Common myeloid progenitor, CD34-positive (primary cell): ENCODE measurements at regions not wholly inside any gene's neighbourhood (a gene's known extent, or its start where the extent isn't known, plus 50 kb on each side); places are given as distances from the start of the nearest gene placed in this dataset.
A peak's percentile ranks its signal among the peaks of the same experiment; 100 is the strongest.

ENCODE experiments used
- CTCF ChIA-PET: fragments of 350-600 bp; sonication (Branson Sonifier 250); formaldehyde crosslinking; loops from one replicate; lab custom pipeline; 2021; ENCODE audit warnings: antibody characterized with exemption; lab: Charles Lee
- POLR2A ChIA-PET: fragments of 350-600 bp; sonication (Branson Sonifier 250); formaldehyde crosslinking; loops from one replicate; lab custom pipeline; 2021; ENCODE audit warnings: antibody characterized with exemption; lab: Charles Lee
- DNase-seq, 3 donors: peaks; one replicate each; pipeline versions ENCODE4 v3.0.0 to v3.0.0-alpha.2; 2013
- H3K27ac ChIP-seq, 2 experiments: 1 replicate in 1 of 2; 2 replicates in 1 of 2; pipeline ENCODE4 v1.7.0; 2013; ENCODE audit warnings: inconsistent platforms in 2 of 2, low read length in 2 of 2, mild to moderate bottlenecking in 2 of 2, low read depth in 1 of 2, moderate library complexity in 1 of 2; ENCODE audit not compliant: severe bottlenecking in 2 of 2, insufficient read depth in 1 of 2, poor library complexity in 1 of 2
- H3K27me3 ChIP-seq, 5 experiments: replicated peaks in 2 of 5; 1 replicate in 3 of 5; 2 replicates in 2 of 5; pipeline versions ENCODE4 v1.6.1 to v1.7.0; 2013; ENCODE audit warnings: low read length in 4 of 5, mild to moderate bottlenecking in 2 of 5, moderate library complexity in 2 of 5, inconsistent platforms in 1 of 5; ENCODE audit not compliant: insufficient read depth in 5 of 5, control insufficient read depth in 4 of 5
- H3K36me3 ChIP-seq, 4 experiments: 1 replicate in 2 of 4; 2 replicates in 2 of 4; pipeline versions ENCODE4 v1.6.1 to v1.7.0; 2013; ENCODE audit warnings: low read length in 3 of 4, control low read depth in 1 of 4, mild to moderate bottlenecking in 1 of 4; ENCODE audit not compliant: control insufficient read depth in 4 of 4, insufficient read depth in 4 of 4
- H3K4me1 ChIP-seq, 4 experiments: 1 replicate in 3 of 4; 2 replicates in 1 of 4; pipeline versions ENCODE4 v1.6.1 to v1.7.1; 2013; ENCODE audit warnings: low read length in 3 of 4, mild to moderate bottlenecking in 3 of 4, control low read depth in 1 of 4, inconsistent platforms in 1 of 4, moderate library complexity in 1 of 4; ENCODE audit not compliant: control insufficient read depth in 4 of 4, insufficient read depth in 4 of 4; ENCODE audit errors: control extremely low read depth in 1 of 4
- H3K4me3 ChIP-seq, 7 experiments: 1 replicate in 4 of 7; 2 replicates in 3 of 7; pipeline versions ENCODE4 v1.5.1 to v1.7.0; 2013; ENCODE audit warnings: mild to moderate bottlenecking in 7 of 7, low read length in 6 of 7, moderate library complexity in 6 of 7, inconsistent platforms in 2 of 7, low read depth in 2 of 7, control low read depth in 1 of 7; ENCODE audit not compliant: insufficient read depth in 4 of 7, control insufficient read depth in 1 of 7; ENCODE audit errors: extremely low read depth in 1 of 7
- H3K9me3 ChIP-seq, 5 experiments: 1 replicate in 4 of 5; 2 replicates in 1 of 5; pipeline versions ENCODE4 v1.6.1 to v1.7.1; 2013; ENCODE audit warnings: low read length in 4 of 5, mild to moderate bottlenecking in 2 of 5, inconsistent platforms in 1 of 5, low read depth in 1 of 5, moderate library complexity in 1 of 5; ENCODE audit not compliant: control insufficient read depth in 4 of 5, insufficient read depth in 2 of 5; ENCODE audit errors: control extremely low read depth in 1 of 5
- WGBS: methylation state at CpG from one replicate; pipeline ENCODE4 v1.1.5; 2013; ENCODE audit not compliant: insufficient coverage; 5-methylcytosine and 5-hydroxymethylcytosine counted together

DNA sequence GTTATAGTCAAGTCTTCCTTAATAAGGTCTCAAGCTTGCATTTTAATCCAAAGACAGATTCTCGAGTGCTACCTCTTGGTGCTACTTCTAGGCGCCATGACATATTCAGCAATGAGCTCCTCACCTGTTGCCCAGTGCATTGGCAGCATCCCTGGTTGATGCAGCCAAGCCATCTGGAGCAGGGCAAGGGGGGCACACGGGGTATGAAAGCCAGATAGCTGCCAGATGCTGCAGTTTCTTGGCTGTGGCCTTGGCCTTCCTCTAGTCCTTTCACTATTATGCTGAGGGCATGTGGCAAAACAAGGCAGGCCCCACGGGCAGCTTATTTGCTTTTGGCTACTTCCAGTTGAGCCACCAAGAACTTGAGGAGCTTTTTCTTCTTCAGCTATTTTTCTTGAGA, 168.6 kb upstream of the PGRMC2 start:
- ChIA-PET POLR2A (no interaction called here), CTCF (interaction anchor here (1.0 to 3.7 kb wide), 5 partner anchors 13 to 712 kb away, joined by 3 to 17 read pairs (median 3); no protein-coding TSS in a partner anchor)
- H3K36me3 ChIP-seq = no peaks in the 10 kb centered on the region
- no peaks in the 10 kb centered on the region for H3K4me1 ChIP-seq
- H3K27me3 ChIP-seq = no peaks in the 10 kb centered on the region
- H3K9me3 ChIP-seq = no peaks in the 10 kb centered on the region
- DNase-seq = no peak
- H3K27ac ChIP-seq = no peak overlapping the region
- WGBS = 96% methylated on average over 4 of the region's 4 CpGs
- no peak overlapping the region for H3K4me3 ChIP-seq

DNA sequence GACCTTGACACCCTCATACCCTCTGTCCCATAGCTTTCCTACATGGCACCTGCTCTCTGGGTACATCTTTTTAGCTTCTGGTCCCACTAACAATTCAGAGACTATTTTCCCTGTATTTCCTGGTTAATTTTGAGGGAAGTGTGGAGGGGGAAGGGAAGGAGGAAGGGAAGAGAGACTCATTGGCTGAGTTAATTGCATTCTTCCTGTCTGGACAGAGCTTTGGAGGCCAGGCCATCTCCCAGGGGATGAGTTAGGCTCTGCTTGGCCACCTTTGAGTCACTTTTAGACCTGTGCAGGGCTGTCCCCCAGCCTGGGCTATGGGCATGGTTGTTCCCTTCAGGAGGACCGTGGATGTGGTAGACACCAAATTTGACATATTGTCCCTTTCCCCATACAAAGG, 167.9 kb upstream of the PGRMC2 start:
- Histone ChIP-seq H3K4me3 (no peak overlapping the region), H3K36me3 (no peaks in the 10 kb centered on the region), H3K4me1 (no peaks in the 10 kb centered on the region), H3K9me3 (no peaks in the 10 kb centered on the region), H3K27me3 (no peaks in the 10 kb centered on the region), H3K27ac (no peak overlapping the region)
- WGBS = 100% methylated on average over 1 of the region's 1 CpG
- no peak for DNase-seq
- ChIA-PET CTCF (interaction anchor here (1.0 to 3.7 kb wide), 10 partner anchors 8 to 713 kb away, joined by 3 to 17 read pairs (median 3); no protein-coding TSS in a partner anchor), POLR2A (no interaction called here)

DNA sequence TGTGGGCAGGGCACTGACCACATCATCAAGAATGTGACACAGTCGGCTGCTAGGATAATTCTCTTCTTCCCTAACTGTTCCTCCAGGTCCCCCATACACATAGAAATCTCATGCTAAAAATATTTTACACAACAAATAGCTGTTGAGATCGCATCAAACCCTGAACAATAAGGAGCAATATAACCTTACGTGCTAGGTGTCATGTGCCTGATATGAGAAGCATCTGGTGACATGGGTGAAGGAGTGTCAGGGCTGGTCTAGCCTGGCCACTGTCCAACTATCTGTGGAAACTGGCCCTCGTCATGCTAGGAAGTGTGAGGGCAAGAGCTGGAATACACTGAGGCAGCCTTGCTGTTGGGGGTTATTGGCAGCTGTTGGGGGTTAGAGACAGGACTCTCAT, 167.3 kb upstream of the PGRMC2 start:
- POLR2A ChIA-PET = no interaction called here
- Histone ChIP-seq H3K4me3 (no peak overlapping the region), H3K4me1 (no peaks in the 10 kb centered on the region), H3K36me3 (no peaks in the 10 kb centered on the region), H3K9me3 (no peaks in the 10 kb centered on the region), H3K27me3 (no peaks in the 10 kb centered on the region), H3K27ac (no peak overlapping the region)
- WGBS = 97% methylated on average over 4 of the region's 4 CpGs
- CTCF ChIA-PET = interaction anchor here (0.7 to 3.7 kb wide), 12 partner anchors 8 to 609 kb away, joined by 3 to 17 read pairs (median 3); partner anchors contain the start of gene JADE1
- DNase-seq = no peak

DNA sequence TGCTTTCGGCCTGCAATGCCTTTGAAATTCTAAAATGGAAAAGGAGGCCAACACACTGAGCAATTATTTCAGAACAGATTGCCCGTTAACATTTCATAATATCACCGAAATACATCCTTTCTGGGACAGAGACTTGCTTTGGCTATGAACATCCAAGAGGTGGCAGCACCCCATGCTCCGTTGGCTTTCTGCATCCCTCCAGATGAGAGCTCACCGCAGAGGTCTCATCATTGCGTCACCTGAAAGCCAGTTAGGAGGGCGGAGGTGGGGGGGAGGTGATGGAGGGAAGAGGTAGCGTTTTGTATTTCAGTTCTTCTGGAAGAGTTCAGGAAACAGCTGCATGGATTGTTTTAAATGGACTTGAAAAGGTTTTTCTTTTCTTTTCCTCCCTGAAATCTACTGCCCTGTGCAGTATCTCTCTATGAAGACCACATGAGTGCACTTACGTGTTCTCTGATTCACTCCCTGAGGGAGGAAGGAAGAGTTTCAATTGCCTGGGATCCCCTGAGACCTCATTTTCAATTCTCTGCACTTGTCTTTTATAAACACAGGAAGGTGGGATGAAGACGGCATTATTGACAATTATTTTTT, 166.8 kb upstream of the PGRMC2 start:
- H3K9me3 ChIP-seq = no peaks in the 10 kb centered on the region
- no peak overlapping the region for H3K27ac ChIP-seq
- no peak overlapping the region for H3K4me3 ChIP-seq
- peak; percentile 81 to 92 (median 92) for DNase-seq
- CTCF ChIA-PET = interaction anchor here (0.7 to 3.7 kb wide), 13 partner anchors 8 to 609 kb away, joined by 3 to 17 read pairs (median 3); partner anchors contain the start of gene JADE1
- H3K27me3 ChIP-seq = no peaks in the 10 kb centered on the region
- POLR2A ChIA-PET = interaction anchor here (0.7 kb wide), 1 partner anchor 1826 kb away, joined by 4 read pairs; no protein-coding TSS in a partner anchor
- 3% methylated on average over 5 of the region's 10 CpGs for WGBS
- H3K4me1 ChIP-seq = no peaks in the 10 kb centered on the region
- H3K36me3 ChIP-seq = no peaks in the 10 kb centered on the region

DNA sequence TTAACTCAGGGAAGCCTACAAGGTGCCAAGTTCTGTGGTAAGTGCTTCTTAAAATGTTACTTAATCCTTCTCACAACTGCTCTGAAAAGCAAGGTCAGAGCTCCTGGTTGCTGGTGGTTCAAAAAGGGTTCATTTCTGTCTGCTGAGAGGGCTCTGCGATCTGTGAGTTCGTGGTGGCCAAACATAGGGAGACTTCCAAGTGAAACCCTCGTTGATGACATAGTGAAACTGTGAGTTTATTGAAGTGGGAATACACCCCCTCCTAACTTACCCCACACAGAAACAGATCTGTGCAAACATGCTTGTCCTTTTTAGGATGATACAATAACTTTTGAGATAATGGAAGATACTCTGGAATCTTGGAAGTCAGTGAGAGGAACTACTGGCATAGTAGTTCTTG, 164.8 kb upstream of the PGRMC2 start:
- H3K9me3 ChIP-seq = no peaks in the 10 kb centered on the region
- no peak overlapping the region for H3K27ac ChIP-seq
- H3K36me3 ChIP-seq = no peaks in the 10 kb centered on the region
- WGBS = no CpG with 5 or more reads among the region's 3 CpGs
- DNase-seq = no peak
- no peaks in the 10 kb centered on the region for H3K4me1 ChIP-seq
- H3K27me3 ChIP-seq = no peaks in the 10 kb centered on the region
- ChIA-PET POLR2A (no interaction called here), CTCF (interaction anchor here (0.9 to 2.9 kb wide), 2 partner anchors 11 to 20 kb away, joined by 3 to 8 read pairs; no protein-coding TSS in a partner anchor)
- H3K4me3 ChIP-seq = no peak overlapping the region

- Histone ChIP-seq H3K36me3 (no peaks in the 10 kb centered on the region), H3K27ac (no peak overlapping the region), H3K4me3 (no peak overlapping the region), H3K9me3 (no peaks in the 10 kb centered on the region), H3K4me1 (no peaks in the 10 kb centered on the region), H3K27me3 (no peaks in the 10 kb centered on the region)
- WGBS = 100% methylated on average over 4 of the region's 7 CpGs
- ChIA-PET CTCF (no interaction called here), POLR2A (no interaction called here)
- no peak for DNase-seq
These were observed 163.8 kb upstream of the PGRMC2 start for GRCh38 chr4:128451270-128451905.
